ENCODE measurements at regions not wholly inside any gene's neighbourhood (a gene's known extent, or its start where the extent isn't known, plus 50 kb on each side); places are given as distances from the start of the nearest gene placed in this dataset.
A peak's percentile ranks its signal among the peaks of the same experiment; 100 is the strongest.

- Mint-ChIP-seq H3K9me3 (peaks cover 0 to 2% (median 0%) of the 10 kb centered on the region in 8 donors), H3K4me3 (no peak overlapping the region), H3K27me3 (no peaks in the 10 kb centered on the region), H3K4me1 (no peaks in the 10 kb centered on the region), H3K36me3 (peaks cover 25 to 29% of the 10 kb centered on the region in 2 donors), H3K27ac (no peak overlapping the region)
- ChIA-PET CTCF (ENCODE audit: partially characterized antibody) (no interaction called here), POLR2A (ENCODE audit: partially characterized antibody) (no interaction called here)
- Histone ChIP-seq H3K36me3 (ENCODE audit: insufficient read depth, low read length) (no peaks in the 10 kb centered on the region), H3K9me3 (ENCODE audit: control insufficient read depth in 1 of 2, low read length in 2 of 2) (no peaks in the 10 kb centered on the region), H3K27ac (ENCODE audit: low read depth, low read length) (no peak overlapping the region), H3K27me3 (ENCODE audit: insufficient read depth, low read length) (no peaks in the 10 kb centered on the region), H3K4me1 (ENCODE audit: insufficient read depth, low read length) (no peaks in the 10 kb centered on the region), H3K4me3 (ENCODE audit: low read length in 2 of 2) (no peak overlapping the region)
- DNase-seq = no peak
- intact Hi-C loops (cut with micrococcal nuclease) = no loop called here
These were observed 131.3 kb downstream of the CYB561 start for GRCh38 chr17:63314761-63315160.

GRCh38 chr17:63316100-63316499 is 130.0 kb downstream of the CYB561 start:
- intact Hi-C loops (cut with micrococcal nuclease) = no loop called here
- DNase-seq = no peak
- H3K36me3 Mint-ChIP-seq = peaks cover 34 to 38% of the 10 kb centered on the region in 2 donors
- CTCF ChIA-PET (ENCODE audit: partially characterized antibody) = no interaction called here
- POLR2A ChIA-PET (ENCODE audit: partially characterized antibody) = interaction anchor here (0.6 kb wide), 1 partner anchor 1099 kb away, joined by 3 read pairs; no protein-coding TSS in a partner anchor
- H3K27ac Mint-ChIP-seq = no peak overlapping the region
- Histone ChIP-seq H3K9me3 (ENCODE audit: control insufficient read depth in 1 of 2, low read length in 2 of 2) (no peaks in the 10 kb centered on the region), H3K4me1 (ENCODE audit: insufficient read depth, low read length) (no peaks in the 10 kb centered on the region), H3K36me3 (ENCODE audit: insufficient read depth, low read length) (no peaks in the 10 kb centered on the region), H3K27ac (ENCODE audit: low read depth, low read length) (no peak overlapping the region), H3K27me3 (ENCODE audit: insufficient read depth, low read length) (no peaks in the 10 kb centered on the region), H3K4me3 (ENCODE audit: low read length in 2 of 2) (no peak overlapping the region)
- H3K9me3 Mint-ChIP-seq = peaks cover 0 to 2% (median 0%) of the 10 kb centered on the region in 8 donors
- H3K4me1 Mint-ChIP-seq = no peaks in the 10 kb centered on the region
- no peaks in the 10 kb centered on the region for H3K27me3 Mint-ChIP-seq
- no peak overlapping the region for H3K4me3 Mint-ChIP-seq

DNA sequence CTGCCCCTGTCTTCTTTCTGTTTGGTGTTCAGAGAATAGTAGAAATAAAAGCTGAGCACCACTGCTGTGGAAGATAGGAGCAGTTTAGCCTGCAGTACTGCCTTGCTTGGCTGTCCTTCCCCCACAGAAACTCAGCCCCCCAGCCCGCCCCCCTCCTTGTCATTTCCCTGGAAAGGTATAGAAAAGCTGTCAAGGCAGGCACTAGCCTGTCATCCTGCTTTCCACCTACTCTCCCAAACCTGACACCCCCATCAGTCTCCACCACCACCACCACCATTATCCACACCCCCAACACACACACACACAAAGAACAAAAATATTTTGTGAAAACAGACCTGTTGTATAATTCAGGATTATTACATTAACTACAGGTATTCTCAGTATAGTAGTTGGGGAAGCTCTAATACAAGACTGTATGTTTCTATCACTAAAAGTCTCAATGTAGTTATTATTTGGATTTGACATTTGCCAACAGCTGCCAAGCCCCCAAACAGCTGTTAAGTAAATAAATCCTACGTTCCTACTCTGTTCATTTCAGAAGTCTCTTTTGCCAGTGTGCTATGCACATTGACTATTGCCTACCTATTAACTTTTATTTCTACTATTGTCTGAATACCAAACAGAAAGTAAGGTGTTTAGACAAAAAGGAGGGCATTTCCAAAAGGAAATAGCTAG is 128.8 kb downstream of the CYB561 start:
- Histone ChIP-seq H3K36me3 (ENCODE audit: insufficient read depth, low read length) (no peaks in the 10 kb centered on the region), H3K27me3 (ENCODE audit: insufficient read depth, low read length) (no peaks in the 10 kb centered on the region), H3K4me3 (ENCODE audit: low read length in 2 of 2) (no peak overlapping the region), H3K9me3 (ENCODE audit: control insufficient read depth in 1 of 2, low read length in 2 of 2) (no peaks in the 10 kb centered on the region), H3K27ac (ENCODE audit: low read depth, low read length) (no peak overlapping the region), H3K4me1 (ENCODE audit: insufficient read depth, low read length) (no peaks in the 10 kb centered on the region)
- H3K36me3 Mint-ChIP-seq = peaks cover 42 to 47% of the 10 kb centered on the region in 2 donors
- H3K27me3 Mint-ChIP-seq = no peaks in the 10 kb centered on the region
- intact Hi-C loops (cut with micrococcal nuclease) = no loop called here
- H3K9me3 Mint-ChIP-seq = peaks cover 0 to under 1% (median 0%) of the 10 kb centered on the region in 8 donors
- POLR2A ChIA-PET (ENCODE audit: partially characterized antibody) = no interaction called here
- DNase-seq = no peak
- H3K4me1 Mint-ChIP-seq = no peaks in the 10 kb centered on the region
- CTCF ChIA-PET (ENCODE audit: partially characterized antibody) = interaction anchor here (0.6 kb wide), 1 partner anchor 176 kb away, joined by 3 read pairs; no protein-coding TSS in a partner anchor
- no peak overlapping the region for H3K27ac Mint-ChIP-seq
- H3K4me3 Mint-ChIP-seq = no peak overlapping the region

- H3K9me3 Mint-ChIP-seq = no peaks in the 10 kb centered on the region
- ChIA-PET CTCF (ENCODE audit: partially characterized antibody) (no interaction called here), POLR2A (ENCODE audit: partially characterized antibody) (no interaction called here)
- intact Hi-C loops (cut with micrococcal nuclease) = no loop called here
- Histone ChIP-seq H3K4me1 (ENCODE audit: insufficient read depth, low read length) (no peaks in the 10 kb centered on the region), H3K36me3 (ENCODE audit: insufficient read depth, low read length) (no peaks in the 10 kb centered on the region), H3K9me3 (ENCODE audit: control insufficient read depth in 1 of 2, low read length in 2 of 2) (no peaks in the 10 kb centered on the region), H3K27me3 (ENCODE audit: insufficient read depth, low read length) (no peaks in the 10 kb centered on the region), H3K27ac (ENCODE audit: low read depth, low read length) (no peak overlapping the region), H3K4me3 (ENCODE audit: low read length in 2 of 2) (no peak overlapping the region)
- H3K4me1 Mint-ChIP-seq = no peaks in the 10 kb centered on the region
- H3K27ac Mint-ChIP-seq = no peak overlapping the region
- no peaks in the 10 kb centered on the region for H3K27me3 Mint-ChIP-seq
- peaks cover 21 to 36% of the 10 kb centered on the region in 2 donors for H3K36me3 Mint-ChIP-seq
- H3K4me3 Mint-ChIP-seq = no peak overlapping the region
- no peak for DNase-seq
These were observed 120.3 kb downstream of the CYB561 start for GRCh38 chr17:63325808-63326207.

- no peak for DNase-seq
- Mint-ChIP-seq H3K27me3 (no peaks in the 10 kb centered on the region), H3K27ac (no peak overlapping the region), H3K36me3 (peaks cover 7 to 45% of the 10 kb centered on the region in 2 donors), H3K4me3 (no peak overlapping the region), H3K4me1 (no peaks in the 10 kb centered on the region), H3K9me3 (no peaks in the 10 kb centered on the region)
- CTCF ChIA-PET (ENCODE audit: partially characterized antibody) = no interaction called here
- Histone ChIP-seq H3K27ac (ENCODE audit: low read depth, low read length) (no peak overlapping the region), H3K9me3 (ENCODE audit: control insufficient read depth in 1 of 2, low read length in 2 of 2) (no peaks in the 10 kb centered on the region), H3K4me3 (ENCODE audit: low read length in 2 of 2) (no peak overlapping the region), H3K36me3 (ENCODE audit: insufficient read depth, low read length) (no peaks in the 10 kb centered on the region), H3K4me1 (ENCODE audit: insufficient read depth, low read length) (no peaks in the 10 kb centered on the region), H3K27me3 (ENCODE audit: insufficient read depth, low read length) (no peaks in the 10 kb centered on the region)
- intact Hi-C loops (cut with micrococcal nuclease) = no loop called here
- POLR2A ChIA-PET (ENCODE audit: partially characterized antibody) = no interaction called here
These were observed 116.2 kb downstream of the CYB561 start for GRCh38 chr17:63329876-63330275.

GRCh38 chr17:63331301-63332061 is 114.6 kb downstream of the CYB561 start:
- H3K9me3 Mint-ChIP-seq = no peaks in the 10 kb centered on the region
- peaks cover 7 to 38% of the 10 kb centered on the region in 2 donors for H3K36me3 Mint-ChIP-seq
- Histone ChIP-seq H3K9me3 (ENCODE audit: control insufficient read depth in 1 of 2, low read length in 2 of 2) (no peaks in the 10 kb centered on the region), H3K36me3 (ENCODE audit: insufficient read depth, low read length) (no peaks in the 10 kb centered on the region), H3K4me3 (ENCODE audit: low read length in 2 of 2) (no peak overlapping the region), H3K27me3 (ENCODE audit: insufficient read depth, low read length) (no peaks in the 10 kb centered on the region), H3K4me1 (ENCODE audit: insufficient read depth, low read length) (no peaks in the 10 kb centered on the region), H3K27ac (ENCODE audit: low read depth, low read length) (no peak overlapping the region)
- H3K27ac Mint-ChIP-seq = no peak overlapping the region
- CTCF ChIA-PET (ENCODE audit: partially characterized antibody) = no interaction called here
- no peak overlapping the region for H3K4me3 Mint-ChIP-seq
- intact Hi-C loops (cut with micrococcal nuclease) = no loop called here
- DNase-seq = no peak
- no peaks in the 10 kb centered on the region for H3K4me1 Mint-ChIP-seq
- no peaks in the 10 kb centered on the region for H3K27me3 Mint-ChIP-seq
- POLR2A ChIA-PET (ENCODE audit: partially characterized antibody) = no interaction called here

DNA sequence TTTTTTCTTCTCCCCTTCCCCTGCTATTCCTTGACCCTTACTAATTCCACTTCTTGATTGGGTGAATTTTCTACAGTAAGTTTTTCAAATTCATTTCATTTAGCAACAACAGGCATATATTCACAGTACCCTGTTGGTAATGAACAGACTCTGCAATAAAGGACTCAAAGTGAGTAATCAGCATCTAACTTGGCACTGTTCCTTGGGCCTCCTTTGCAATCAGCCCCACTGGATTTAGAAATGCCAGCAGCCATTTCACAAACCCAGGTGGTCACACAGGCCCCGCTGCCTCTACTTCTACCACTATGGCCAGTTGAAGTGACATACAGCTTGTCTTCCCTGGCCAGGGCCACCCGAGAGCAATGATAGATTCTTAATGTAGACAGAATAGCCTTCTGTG is 113.8 kb downstream of the CYB561 start:
- Mint-ChIP-seq H3K36me3 (peaks cover 7 to 33% of the 10 kb centered on the region in 2 donors), H3K27me3 (no peaks in the 10 kb centered on the region), H3K9me3 (no peaks in the 10 kb centered on the region), H3K27ac (peak overlapping the region in 1 of 7 donors; percentile 19), H3K4me1 (no peaks in the 10 kb centered on the region), H3K4me3 (no peak overlapping the region)
- ChIA-PET POLR2A (ENCODE audit: partially characterized antibody) (no interaction called here), CTCF (ENCODE audit: partially characterized antibody) (no interaction called here)
- Histone ChIP-seq H3K27ac (ENCODE audit: low read depth, low read length) (no peak overlapping the region), H3K4me1 (ENCODE audit: insufficient read depth, low read length) (no peaks in the 10 kb centered on the region), H3K9me3 (ENCODE audit: control insufficient read depth in 1 of 2, low read length in 2 of 2) (no peaks in the 10 kb centered on the region), H3K36me3 (ENCODE audit: insufficient read depth, low read length) (no peaks in the 10 kb centered on the region), H3K4me3 (ENCODE audit: low read length in 2 of 2) (no peak overlapping the region), H3K27me3 (ENCODE audit: insufficient read depth, low read length) (no peaks in the 10 kb centered on the region)
- intact Hi-C loops (cut with micrococcal nuclease) = no loop called here
- DNase-seq = no peak

Data from CD4-positive, alpha-beta memory T cell (primary cell).